ENCODE measurements at regions not wholly inside any gene's neighbourhood (a gene's known extent, or its start where the extent isn't known, plus 50 kb on each side); places are given as distances from the start of the nearest gene placed in this dataset.

- H3K27ac Mint-ChIP-seq = no peak overlapping the region
Measured at GRCh38 chr7:11317766-11318165, 344.1 kb downstream of the PHF14 start.

GRCh38 chr7:11319491-11320274 lies 346.0 kb downstream of the PHF14 start:
- Mint-ChIP-seq H3K4me1 (ENCODE audit: low read depth) (no peaks in the 10 kb centered on the region), H3K36me3 (ENCODE audit: low read depth) (no peaks in the 10 kb centered on the region), H3K4me3 (no peak overlapping the region), H3K9me3 (peaks cover 48% of the 10 kb centered on the region), H3K27ac (no peak overlapping the region), H3K27me3 (ENCODE audit: insufficient read depth) (no peaks in the 10 kb centered on the region)
- DNase-seq = no peak
- no peak for TF ChIP-seq CTCF (IDR thresholded peaks at IDR 0.05)

More at GRCh38 chr7:11317766-11318165, 344.1 kb downstream of the PHF14 start:
- Mint-ChIP-seq H3K27me3 (ENCODE audit: insufficient read depth) (no peaks in the 10 kb centered on the region), H3K4me1 (ENCODE audit: low read depth) (no peaks in the 10 kb centered on the region), H3K36me3 (ENCODE audit: low read depth) (no peaks in the 10 kb centered on the region), H3K9me3 (peaks cover 45% of the 10 kb centered on the region), H3K4me3 (no peak overlapping the region)
- no peak for TF ChIP-seq CTCF (IDR thresholded peaks at IDR 0.05)
- DNase-seq = no peak

Data from HFFc6 (cell line).